ENCODE measurements at regions not wholly inside any gene's neighbourhood (a gene's known extent, or its start where the extent isn't known, plus 50 kb on each side); places are given as distances from the start of the nearest gene placed in this dataset.

DNA sequence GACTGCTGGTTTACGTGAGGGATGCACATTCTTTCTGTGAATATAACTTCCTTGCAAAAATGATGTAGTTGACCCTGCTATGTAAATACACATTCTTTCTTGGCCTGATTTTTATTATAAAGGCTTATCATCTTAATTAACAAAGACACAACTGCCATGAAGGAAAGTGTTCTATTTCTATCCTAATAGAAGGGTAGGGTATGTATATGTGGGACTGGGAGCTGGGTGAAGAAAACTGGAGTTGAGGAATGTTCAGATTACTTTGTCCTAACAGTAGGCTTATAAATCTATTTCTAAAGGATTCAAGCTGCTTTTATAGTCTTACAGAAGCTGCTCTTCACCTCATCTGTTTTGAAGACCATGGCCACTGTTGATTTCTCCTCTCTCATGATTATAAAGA lies 76.5 kb upstream of the RGS17 start:
- no peak for DNase-seq

DNA sequence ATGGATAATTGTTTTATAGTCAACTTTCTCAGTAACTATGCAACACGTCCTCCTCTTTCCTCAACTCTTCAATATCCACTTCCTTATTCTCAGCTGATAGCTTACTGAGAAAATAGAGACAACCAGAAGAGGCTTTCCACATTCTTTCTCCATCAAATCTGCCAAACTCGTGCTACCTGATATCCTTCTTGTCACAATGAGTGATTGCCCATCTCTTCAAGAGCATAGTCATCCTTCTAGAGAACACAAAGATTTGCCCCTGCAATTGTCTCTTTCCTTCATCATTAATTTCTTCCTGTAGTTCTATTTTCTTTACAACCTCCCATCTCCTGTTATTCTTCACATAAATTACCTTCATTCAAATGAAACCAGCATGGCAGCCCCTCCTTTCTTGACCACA lies 75.9 kb upstream of the RGS17 start:
- no peak for DNase-seq

DNA sequence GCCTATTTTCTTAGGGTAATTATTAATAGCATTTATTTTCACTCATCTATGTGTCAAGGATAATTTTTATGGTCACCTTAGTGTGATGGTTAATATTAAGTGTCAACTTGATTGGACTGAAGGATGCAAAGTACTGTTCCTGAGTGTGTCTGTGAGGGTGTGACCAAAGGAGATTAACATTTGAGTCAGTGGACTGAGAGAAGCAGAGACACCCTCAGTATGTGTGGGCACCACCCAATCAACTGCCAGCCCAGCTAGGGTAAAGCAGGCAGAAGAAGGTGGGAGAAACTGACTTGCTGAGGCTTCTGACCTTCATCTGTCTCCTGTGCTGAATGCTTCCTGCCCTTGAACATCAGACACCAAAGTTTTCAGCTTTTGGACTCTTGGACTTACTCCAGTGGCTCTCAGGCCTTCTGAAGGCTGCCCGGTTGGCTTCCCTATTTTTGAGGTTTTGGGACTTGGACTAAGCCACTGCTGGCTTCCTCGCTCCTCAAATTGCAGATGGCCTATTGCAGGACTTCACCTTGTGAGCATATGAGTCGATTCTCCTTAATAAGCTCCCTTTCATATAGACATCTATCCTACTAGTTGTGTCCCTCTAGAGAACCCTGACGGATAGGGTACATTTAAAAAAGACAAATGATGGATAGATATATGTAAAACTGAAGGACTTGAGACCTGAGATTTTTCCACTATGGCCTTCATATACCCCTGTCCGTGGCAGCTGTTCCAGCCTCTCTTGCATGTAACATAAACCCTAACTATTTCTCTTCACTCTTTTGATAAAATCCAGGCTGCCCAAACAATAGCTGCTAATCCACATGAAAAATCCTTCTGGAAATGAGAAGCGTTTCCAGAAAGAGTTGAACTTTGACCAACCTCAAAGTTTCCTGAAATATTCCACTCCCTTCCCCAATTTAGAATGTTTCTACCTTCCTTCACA lies 62.1 kb upstream of the RGS17 start:
- DNase-seq: no peak

DNA sequence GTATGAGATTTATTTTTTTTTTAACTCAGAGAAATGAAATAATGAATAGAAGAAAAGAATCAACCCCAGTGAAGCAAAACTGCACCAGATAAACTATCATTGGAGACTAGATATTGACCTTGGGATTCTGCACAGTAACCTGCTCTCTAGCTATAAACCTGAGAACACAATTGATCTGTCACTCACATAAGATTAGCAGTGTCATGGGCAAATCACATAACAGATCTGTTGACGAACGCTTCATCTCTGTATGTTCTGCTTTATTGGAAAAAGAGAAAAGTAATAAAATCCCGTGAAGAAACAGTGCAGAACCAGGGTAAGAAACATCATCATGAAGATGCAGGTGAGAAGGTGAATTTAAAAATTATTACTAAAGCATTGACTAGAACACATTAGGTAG lies 52.8 kb upstream of the RGS17 start:
- DNase-seq: no peak

All from NCI-H1417 treated with DMSO at 0.1 percent for 48 hours (cell line).